H1 (cell line): ENCODE measurements at regions not wholly inside any gene's neighbourhood (a gene's known extent, or its start where the extent isn't known, plus 50 kb on each side); places are given as distances from the start of the nearest gene placed in this dataset.

Experiments
- BRCA1 ChIP-seq: IDR thresholded peaks from 2 replicates; pipeline ENCODE4 v1.6.1; 2012; ENCODE audit warnings: low read depth, low read length, improper control_type of control experiment
- EGR1 ChIP-seq: IDR thresholded peaks from 2 replicates; pipeline ENCODE4 v1.6.1; 2011; ENCODE audit warnings: low read depth, low read length, borderline replicate concordance
- RAD21 ChIP-seq, 2 experiments: IDR thresholded peaks in 1 of 2; conservative IDR thresholded peaks in 1 of 2; 2 replicates each; pipeline ENCODE4 v1.6.1; 2011; ENCODE audit warnings: low read depth in 2 of 2, low read length in 2 of 2, improper control_type of control experiment in 1 of 2, inconsistent platforms in 1 of 2, mild to moderate bottlenecking in 1 of 2, moderate library complexity in 1 of 2
- RNF2 ChIP-seq: fragments of 200-900, 300-1000 bp; sonication (generic); IDR thresholded peaks from 2 replicates; pipeline ENCODE4 v1.7.1; 2016; ENCODE audit warnings: borderline replicate concordance, low read depth, mild to moderate bottlenecking, antibody characterized with exemption, low read length; ENCODE audit not compliant: poor library complexity, severe bottlenecking; ENCODE audit errors: missing control alignments
- SIN3A ChIP-seq, 2 experiments: IDR thresholded peaks in 1 of 2; conservative IDR thresholded peaks in 1 of 2; 2 replicates each; pipeline ENCODE4 v1.6.1; 2011 to 2012; ENCODE audit warnings: low read length in 2 of 2, improper control_type of control experiment in 1 of 2, low read depth in 1 of 2, mild to moderate bottlenecking in 1 of 2
- SP4 ChIP-seq: IDR thresholded peaks from 2 replicates; pipeline ENCODE4 v1.6.1; 2012; ENCODE audit warnings: low read length, inconsistent platforms
- TCF12 ChIP-seq: IDR thresholded peaks from 2 replicates; pipeline ENCODE4 v1.6.1; 2011; ENCODE audit warnings: low read depth, mild to moderate bottlenecking, low read length
- TF ChIP-seq, protein P1 (sequence below): fragments of 300-600 bp; sonication (generic); IDR thresholded peaks from 2 replicates; pipeline ENCODE4 v1.7.1; 2012; ENCODE audit warnings: low read length, moderate library complexity, mild to moderate bottlenecking, inconsistent platforms; ENCODE audit not compliant: insufficient replicate concordance
- TF ChIP-seq, protein P2 (sequence below): IDR thresholded peaks from 2 replicates; pipeline ENCODE4 v1.6.1; 2012; ENCODE audit warnings: inconsistent platforms

DNA sequence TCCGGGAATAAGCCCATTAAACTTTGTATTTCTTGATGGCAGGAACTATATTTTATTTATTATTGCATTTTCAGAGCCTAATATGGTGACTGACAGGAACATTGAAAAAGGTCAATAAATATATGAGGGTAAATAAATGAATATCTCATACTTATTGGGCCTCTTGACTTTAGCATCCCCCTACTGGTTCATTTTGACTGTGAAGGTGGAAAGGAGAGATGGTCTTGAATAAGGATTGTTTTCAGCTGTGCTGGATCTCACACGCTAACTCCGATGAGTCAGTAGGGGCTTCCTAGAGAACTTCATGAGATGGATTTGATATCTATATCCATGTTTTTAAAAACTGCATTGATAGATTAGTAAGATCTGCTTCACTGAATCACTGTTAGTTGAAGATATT is 1026.0 kb downstream of the REEP3 start (continued):
- TF ChIP-seq, protein P1, sequence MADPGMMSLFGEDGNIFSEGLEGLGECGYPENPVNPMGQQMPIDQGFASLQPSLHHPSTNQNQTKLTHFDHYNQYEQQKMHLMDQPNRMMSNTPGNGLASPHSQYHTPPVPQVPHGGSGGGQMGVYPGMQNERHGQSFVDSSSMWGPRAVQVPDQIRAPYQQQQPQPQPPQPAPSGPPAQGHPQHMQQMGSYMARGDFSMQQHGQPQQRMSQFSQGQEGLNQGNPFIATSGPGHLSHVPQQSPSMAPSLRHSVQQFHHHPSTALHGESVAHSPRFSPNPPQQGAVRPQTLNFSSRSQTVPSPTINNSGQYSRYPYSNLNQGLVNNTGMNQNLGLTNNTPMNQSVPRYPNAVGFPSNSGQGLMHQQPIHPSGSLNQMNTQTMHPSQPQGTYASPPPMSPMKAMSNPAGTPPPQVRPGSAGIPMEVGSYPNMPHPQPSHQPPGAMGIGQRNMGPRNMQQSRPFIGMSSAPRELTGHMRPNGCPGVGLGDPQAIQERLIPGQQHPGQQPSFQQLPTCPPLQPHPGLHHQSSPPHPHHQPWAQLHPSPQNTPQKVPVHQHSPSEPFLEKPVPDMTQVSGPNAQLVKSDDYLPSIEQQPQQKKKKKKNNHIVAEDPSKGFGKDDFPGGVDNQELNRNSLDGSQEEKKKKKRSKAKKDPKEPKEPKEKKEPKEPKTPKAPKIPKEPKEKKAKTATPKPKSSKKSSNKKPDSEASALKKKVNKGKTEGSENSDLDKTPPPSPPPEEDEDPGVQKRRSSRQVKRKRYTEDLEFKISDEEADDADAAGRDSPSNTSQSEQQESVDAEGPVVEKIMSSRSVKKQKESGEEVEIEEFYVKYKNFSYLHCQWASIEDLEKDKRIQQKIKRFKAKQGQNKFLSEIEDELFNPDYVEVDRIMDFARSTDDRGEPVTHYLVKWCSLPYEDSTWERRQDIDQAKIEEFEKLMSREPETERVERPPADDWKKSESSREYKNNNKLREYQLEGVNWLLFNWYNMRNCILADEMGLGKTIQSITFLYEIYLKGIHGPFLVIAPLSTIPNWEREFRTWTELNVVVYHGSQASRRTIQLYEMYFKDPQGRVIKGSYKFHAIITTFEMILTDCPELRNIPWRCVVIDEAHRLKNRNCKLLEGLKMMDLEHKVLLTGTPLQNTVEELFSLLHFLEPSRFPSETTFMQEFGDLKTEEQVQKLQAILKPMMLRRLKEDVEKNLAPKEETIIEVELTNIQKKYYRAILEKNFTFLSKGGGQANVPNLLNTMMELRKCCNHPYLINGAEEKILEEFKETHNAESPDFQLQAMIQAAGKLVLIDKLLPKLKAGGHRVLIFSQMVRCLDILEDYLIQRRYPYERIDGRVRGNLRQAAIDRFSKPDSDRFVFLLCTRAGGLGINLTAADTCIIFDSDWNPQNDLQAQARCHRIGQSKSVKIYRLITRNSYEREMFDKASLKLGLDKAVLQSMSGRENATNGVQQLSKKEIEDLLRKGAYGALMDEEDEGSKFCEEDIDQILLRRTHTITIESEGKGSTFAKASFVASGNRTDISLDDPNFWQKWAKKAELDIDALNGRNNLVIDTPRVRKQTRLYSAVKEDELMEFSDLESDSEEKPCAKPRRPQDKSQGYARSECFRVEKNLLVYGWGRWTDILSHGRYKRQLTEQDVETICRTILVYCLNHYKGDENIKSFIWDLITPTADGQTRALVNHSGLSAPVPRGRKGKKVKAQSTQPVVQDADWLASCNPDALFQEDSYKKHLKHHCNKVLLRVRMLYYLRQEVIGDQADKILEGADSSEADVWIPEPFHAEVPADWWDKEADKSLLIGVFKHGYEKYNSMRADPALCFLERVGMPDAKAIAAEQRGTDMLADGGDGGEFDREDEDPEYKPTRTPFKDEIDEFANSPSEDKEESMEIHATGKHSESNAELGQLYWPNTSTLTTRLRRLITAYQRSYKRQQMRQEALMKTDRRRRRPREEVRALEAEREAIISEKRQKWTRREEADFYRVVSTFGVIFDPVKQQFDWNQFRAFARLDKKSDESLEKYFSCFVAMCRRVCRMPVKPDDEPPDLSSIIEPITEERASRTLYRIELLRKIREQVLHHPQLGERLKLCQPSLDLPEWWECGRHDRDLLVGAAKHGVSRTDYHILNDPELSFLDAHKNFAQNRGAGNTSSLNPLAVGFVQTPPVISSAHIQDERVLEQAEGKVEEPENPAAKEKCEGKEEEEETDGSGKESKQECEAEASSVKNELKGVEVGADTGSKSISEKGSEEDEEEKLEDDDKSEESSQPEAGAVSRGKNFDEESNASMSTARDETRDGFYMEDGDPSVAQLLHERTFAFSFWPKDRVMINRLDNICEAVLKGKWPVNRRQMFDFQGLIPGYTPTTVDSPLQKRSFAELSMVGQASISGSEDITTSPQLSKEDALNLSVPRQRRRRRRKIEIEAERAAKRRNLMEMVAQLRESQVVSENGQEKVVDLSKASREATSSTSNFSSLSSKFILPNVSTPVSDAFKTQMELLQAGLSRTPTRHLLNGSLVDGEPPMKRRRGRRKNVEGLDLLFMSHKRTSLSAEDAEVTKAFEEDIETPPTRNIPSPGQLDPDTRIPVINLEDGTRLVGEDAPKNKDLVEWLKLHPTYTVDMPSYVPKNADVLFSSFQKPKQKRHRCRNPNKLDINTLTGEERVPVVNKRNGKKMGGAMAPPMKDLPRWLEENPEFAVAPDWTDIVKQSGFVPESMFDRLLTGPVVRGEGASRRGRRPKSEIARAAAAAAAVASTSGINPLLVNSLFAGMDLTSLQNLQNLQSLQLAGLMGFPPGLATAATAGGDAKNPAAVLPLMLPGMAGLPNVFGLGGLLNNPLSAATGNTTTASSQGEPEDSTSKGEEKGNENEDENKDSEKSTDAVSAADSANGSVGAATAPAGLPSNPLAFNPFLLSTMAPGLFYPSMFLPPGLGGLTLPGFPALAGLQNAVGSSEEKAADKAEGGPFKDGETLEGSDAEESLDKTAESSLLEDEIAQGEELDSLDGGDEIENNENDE: no peak
- TF ChIP-seq, protein P2, sequence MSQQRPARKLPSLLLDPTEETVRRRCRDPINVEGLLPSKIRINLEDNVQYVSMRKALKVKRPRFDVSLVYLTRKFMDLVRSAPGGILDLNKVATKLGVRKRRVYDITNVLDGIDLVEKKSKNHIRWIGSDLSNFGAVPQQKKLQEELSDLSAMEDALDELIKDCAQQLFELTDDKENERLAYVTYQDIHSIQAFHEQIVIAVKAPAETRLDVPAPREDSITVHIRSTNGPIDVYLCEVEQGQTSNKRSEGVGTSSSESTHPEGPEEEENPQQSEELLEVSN: no peak
- TF ChIP-seq RAD21 (IDR thresholded peaks at IDR 0.05 in 1 of 2, conservative IDR thresholded peaks at IDR 0.05 in 1 of 2; ENCODE audit: low read depth in 2 of 2, low read length in 2 of 2) (no peak), BRCA1 (no peak), RNF2 (no peak), SP4 (no peak), TCF12 (no peak), SIN3A (conservative IDR thresholded peaks at IDR 0.05 in 1 of 2, IDR thresholded peaks at IDR 0.05 in 1 of 2; ENCODE audit: low read depth in 1 of 2, low read length in 2 of 2) (no peak), EGR1 (no peak)
